Natural killer cell (primary cell): ENCODE measurements at regions not wholly inside any gene's neighbourhood (a gene's known extent, or its start where the extent isn't known, plus 50 kb on each side); places are given as distances from the start of the nearest gene placed in this dataset.

Experiments
- ATAC-seq, 3 donors: fragments of 150-1000 bp in 2 of 3; fragments of 200-7000 bp in 1 of 3; cut with Tn5 transposase; 1 replicate in 1 of 3; 2 replicates in 2 of 3; pipeline ENCODE4 v1.10.0; 2021; ENCODE audit warnings: mild to moderate bottlenecking in 2 of 3, moderate library complexity in 2 of 3
- DNase-seq, 2 donors: peaks; one replicate each; pipeline versions ENCODE4 v3.0.0 to v3.0.0-alpha.2; 2013 to 2021; ENCODE audit warnings: mixed read lengths in 1 of 2
- H3K27ac ChIP-seq: one replicate; pipeline ENCODE4 v1.5.1; 2013; ENCODE audit warnings: mild to moderate bottlenecking, low read length
- H3K27me3 ChIP-seq: one replicate; pipeline ENCODE4 v1.6.1; 2013; ENCODE audit warnings: low read length; ENCODE audit not compliant: control insufficient read depth, insufficient read depth
- H3K36me3 ChIP-seq: one replicate; pipeline ENCODE4 v1.6.1; 2013; ENCODE audit warnings: low read length; ENCODE audit not compliant: control insufficient read depth, insufficient read depth
- H3K4me1 ChIP-seq: one replicate; pipeline ENCODE4 v1.6.1; 2013; ENCODE audit warnings: low read length; ENCODE audit not compliant: control insufficient read depth, insufficient read depth
- H3K4me3 ChIP-seq: one replicate; pipeline ENCODE4 v1.5.1; 2013; ENCODE audit warnings: low read length
- H3K9me3 ChIP-seq: one replicate; pipeline ENCODE4 v1.6.1; 2013; ENCODE audit warnings: low read length; ENCODE audit not compliant: control insufficient read depth, insufficient read depth
- H3K27ac Mint-ChIP-seq, 2 donors: one replicate each; pipeline ENCODE4 v1.8.0; 2022; ENCODE audit warnings: mild to moderate bottlenecking in 2 of 2, mixed read lengths in 2 of 2, moderate library complexity in 1 of 2
- H3K27me3 Mint-ChIP-seq, 2 donors: one replicate each; pipeline ENCODE4 v1.8.0; 2022; ENCODE audit warnings: low read depth in 2 of 2, mixed read lengths in 2 of 2
- H3K36me3 Mint-ChIP-seq: one replicate; pipeline ENCODE4 v1.8.0; 2022; ENCODE audit warnings: mixed read lengths
- H3K4me1 Mint-ChIP-seq, 2 donors: one replicate each; pipeline ENCODE4 v1.8.0; 2022; ENCODE audit warnings: mixed read lengths in 2 of 2
- H3K4me3 Mint-ChIP-seq: one replicate; pipeline ENCODE4 v1.8.0; 2022; ENCODE audit warnings: mild to moderate bottlenecking, moderate library complexity, mixed read lengths
- H3K9me3 Mint-ChIP-seq, 2 donors: one replicate each; pipeline ENCODE4 v1.8.0; 2022; ENCODE audit warnings: mixed read lengths in 2 of 2
- WGBS: methylation state at CpG from one replicate; pipeline ENCODE4 v1.1.7; 2013; ENCODE audit warnings: missing lambda C conversion rate; ENCODE audit not compliant: insufficient coverage; 5-methylcytosine and 5-hydroxymethylcytosine counted together
- intact Hi-C: fragments of 100-400 bp; cut with micrococcal nuclease; formaldehyde crosslinking; loops from one replicate; pipeline ENCODE4 v1.14.2; 2022
- TF ChIP-seq, protein P1 (sequence below): fragments of 200-600 bp; IDR thresholded peaks from one replicate; pipeline ENCODE4 v1.8.0; 2022; ENCODE audit warnings: antibody characterized with exemption

- Mint-ChIP-seq H3K4me3 (no peak overlapping the region), H3K4me1 (no peaks in the 10 kb centered on the region), H3K36me3 (no peaks in the 10 kb centered on the region), H3K9me3 (no peaks in the 10 kb centered on the region), H3K27ac (no peak overlapping the region), H3K27me3 (no peaks in the 10 kb centered on the region)
- ATAC-seq (no peak), DNase-seq (no peak)
- 95% methylated on average over 2 of the region's 2 CpGs for WGBS
- Histone ChIP-seq H3K36me3 (no peaks in the 10 kb centered on the region), H3K27me3 (no peaks in the 10 kb centered on the region), H3K4me3 (no peak overlapping the region), H3K27ac (no peak overlapping the region), H3K4me1 (no peaks in the 10 kb centered on the region), H3K9me3 (no peaks in the 10 kb centered on the region)
- TF ChIP-seq, protein P1, sequence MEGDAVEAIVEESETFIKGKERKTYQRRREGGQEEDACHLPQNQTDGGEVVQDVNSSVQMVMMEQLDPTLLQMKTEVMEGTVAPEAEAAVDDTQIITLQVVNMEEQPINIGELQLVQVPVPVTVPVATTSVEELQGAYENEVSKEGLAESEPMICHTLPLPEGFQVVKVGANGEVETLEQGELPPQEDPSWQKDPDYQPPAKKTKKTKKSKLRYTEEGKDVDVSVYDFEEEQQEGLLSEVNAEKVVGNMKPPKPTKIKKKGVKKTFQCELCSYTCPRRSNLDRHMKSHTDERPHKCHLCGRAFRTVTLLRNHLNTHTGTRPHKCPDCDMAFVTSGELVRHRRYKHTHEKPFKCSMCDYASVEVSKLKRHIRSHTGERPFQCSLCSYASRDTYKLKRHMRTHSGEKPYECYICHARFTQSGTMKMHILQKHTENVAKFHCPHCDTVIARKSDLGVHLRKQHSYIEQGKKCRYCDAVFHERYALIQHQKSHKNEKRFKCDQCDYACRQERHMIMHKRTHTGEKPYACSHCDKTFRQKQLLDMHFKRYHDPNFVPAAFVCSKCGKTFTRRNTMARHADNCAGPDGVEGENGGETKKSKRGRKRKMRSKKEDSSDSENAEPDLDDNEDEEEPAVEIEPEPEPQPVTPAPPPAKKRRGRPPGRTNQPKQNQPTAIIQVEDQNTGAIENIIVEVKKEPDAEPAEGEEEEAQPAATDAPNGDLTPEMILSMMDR = no peak
- intact Hi-C loops = no loop called here
These were observed 84.1 kb upstream of the PRR23C start for GRCh38 chr3:139128803-139129202.

DNA sequence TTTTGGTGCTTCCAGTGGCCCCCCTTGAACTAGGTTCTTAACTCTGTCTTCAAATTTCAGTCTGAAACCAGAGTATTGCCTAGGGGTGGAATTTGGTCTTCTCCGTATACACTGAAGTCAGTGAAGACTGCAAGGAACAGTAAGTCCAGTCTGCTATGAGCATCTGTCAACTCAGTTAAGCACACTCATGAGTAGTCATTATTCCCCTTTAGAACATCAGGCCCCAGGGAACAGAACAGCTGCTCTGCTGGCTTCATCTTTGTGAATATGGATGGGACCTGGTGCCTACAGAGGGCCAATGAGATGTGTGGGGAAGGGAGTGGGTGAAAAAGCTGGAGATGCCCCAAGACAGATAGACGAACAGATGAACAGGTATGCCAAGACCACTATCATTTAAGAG, 85.2 kb upstream of the PRR23C start:
- H3K4me3 ChIP-seq = no peak overlapping the region
- Mint-ChIP-seq H3K4me3 (no peak overlapping the region), H3K9me3 (no peaks in the 10 kb centered on the region), H3K4me1 (no peaks in the 10 kb centered on the region), H3K27me3 (no peaks in the 10 kb centered on the region), H3K27ac (no peak overlapping the region), H3K36me3 (no peaks in the 10 kb centered on the region)
- WGBS = 84% methylated on average over 2 of the region's 2 CpGs
- no peak for ATAC-seq
- H3K27me3 ChIP-seq = no peaks in the 10 kb centered on the region
- H3K27ac ChIP-seq = no peak overlapping the region
- H3K36me3 ChIP-seq = no peaks in the 10 kb centered on the region
- H3K9me3 ChIP-seq = no peaks in the 10 kb centered on the region
- TF ChIP-seq, protein P1 = no peak
- no peaks in the 10 kb centered on the region for H3K4me1 ChIP-seq
- DNase-seq = no peak
- intact Hi-C loops = no loop called here

- ATAC-seq = no peak
- Histone ChIP-seq H3K27ac (no peak overlapping the region), H3K4me3 (no peak overlapping the region), H3K27me3 (no peaks in the 10 kb centered on the region), H3K36me3 (no peaks in the 10 kb centered on the region), H3K4me1 (no peaks in the 10 kb centered on the region), H3K9me3 (no peaks in the 10 kb centered on the region)
- Mint-ChIP-seq H3K27me3 (no peaks in the 10 kb centered on the region), H3K4me3 (no peak overlapping the region), H3K9me3 (no peaks in the 10 kb centered on the region), H3K4me1 (no peaks in the 10 kb centered on the region), H3K27ac (no peak overlapping the region), H3K36me3 (no peaks in the 10 kb centered on the region)
- intact Hi-C loops = no loop called here
- WGBS = 48% methylated on average over 3 of the region's 3 CpGs
- TF ChIP-seq, protein P1 = no peak
- DNase-seq = no peak
These were observed 85.9 kb upstream of the PRR23C start for GRCh38 chr3:139130390-139131140.

GRCh38 chr3:139131951-139132350, 87.3 kb upstream of the PRR23C start:
- Mint-ChIP-seq H3K36me3 (no peaks in the 10 kb centered on the region), H3K9me3 (no peaks in the 10 kb centered on the region), H3K4me3 (no peak overlapping the region), H3K4me1 (no peaks in the 10 kb centered on the region), H3K27ac (no peak overlapping the region), H3K27me3 (no peaks in the 10 kb centered on the region)
- ATAC-seq (no peak), DNase-seq (no peak)
- no peak overlapping the region for H3K4me3 ChIP-seq
- TF ChIP-seq, protein P1 = no peak
- no peaks in the 10 kb centered on the region for H3K9me3 ChIP-seq
- H3K27ac ChIP-seq = no peak overlapping the region
- 86% methylated on average over 1 of the region's 1 CpG for WGBS
- intact Hi-C loops = no loop called here
- no peaks in the 10 kb centered on the region for H3K36me3 ChIP-seq
- H3K27me3 ChIP-seq = no peaks in the 10 kb centered on the region
- no peaks in the 10 kb centered on the region for H3K4me1 ChIP-seq
